Endothelial cell of umbilical vein (primary cell): ENCODE measurements at regions not wholly inside any gene's neighbourhood (a gene's known extent, or its start where the extent isn't known, plus 50 kb on each side); places are given as distances from the start of the nearest gene placed in this dataset.

ENCODE experiments used
- BruUV-seq: library from RNA; stranded (reverse); fragments of 400-500 nt; replicated peaks from 2 replicates; lab custom pipeline; 2021; lab: Mats Ljungman, UMichigan
- CTCF ChIA-PET: fragments of 300-600, 350-600 bp; sonication (Branson Sonifier 250); formaldehyde crosslinking; loops from one replicate; lab custom pipeline; 2021; ENCODE audit warnings: antibody characterized with exemption, inconsistent platforms; lab: Charles Lee
- POLR2A ChIA-PET: fragments of 300-600, 350-600 bp; sonication (Branson Sonifier 250); formaldehyde crosslinking; loops from one replicate; lab custom pipeline; 2021; ENCODE audit warnings: antibody characterized with exemption, inconsistent platforms; lab: Charles Lee
- DNase-seq: peaks from one replicate; pipeline ENCODE4 v3.0.0-alpha.2; 2011; ENCODE audit warnings: low read depth, low spot score
- FAIRE-seq: peaks from 2 replicates; lab custom pipeline; 2011; peaks lifted over from hg19 to GRCh38; lab: Jason Lieb, UNC
- H2AFZ ChIP-seq: 2 replicates; pipeline ENCODE4 v1.6.0; 2012; ENCODE audit warnings: low read depth, low read length, control low read depth, inconsistent platforms
- H3K27ac ChIP-seq: 2 replicates; pipeline ENCODE4 v1.5.1; 2011; ENCODE audit warnings: low read depth, mild to moderate bottlenecking, control low read depth, low read length, moderate library complexity; ENCODE audit not compliant: insufficient read depth
- H3K27me3 ChIP-seq, 2 experiments: 2 replicates each; pipeline versions ENCODE4 v1.6.0 to v1.6.1; 2011; ENCODE audit warnings: low read length in 2 of 2, mixed read lengths in 1 of 2; ENCODE audit not compliant: control insufficient read depth in 2 of 2, insufficient read depth in 2 of 2
- H3K36me3 ChIP-seq, 2 experiments: 2 replicates in 1 of 2; 3 replicates in 1 of 2; pipeline ENCODE4 v1.5.1; 2011; ENCODE audit warnings: low read length in 2 of 2, mild to moderate bottlenecking in 1 of 2, moderate library complexity in 1 of 2; ENCODE audit not compliant: control insufficient read depth in 2 of 2, insufficient read depth in 2 of 2; ENCODE audit errors: extremely low read depth in 1 of 2
- H3K4me1 ChIP-seq: 3 replicates; pipeline ENCODE4 v1.5.1; 2011; ENCODE audit warnings: mild to moderate bottlenecking, low read length; ENCODE audit not compliant: control insufficient read depth, insufficient read depth; ENCODE audit errors: extremely low read depth
- H3K4me2 ChIP-seq: 2 replicates; pipeline ENCODE4 v1.6.1; 2011; ENCODE audit warnings: low read length, control low read depth, mixed read lengths; ENCODE audit not compliant: insufficient read depth
- H3K4me3 ChIP-seq, 3 experiments: fragments of 200-600 bp in 1 of 3; sonication (generic), shearing (Covaris generic) in 1 of 3; replicated peaks in 1 of 3; 2 replicates each; pipeline ENCODE4 v1.5.1; 2011 to 2016; ENCODE audit warnings: control low read depth in 3 of 3, low read length in 3 of 3, mild to moderate bottlenecking in 2 of 3, inconsistent platforms in 1 of 3, low read depth in 1 of 3, moderate library complexity in 1 of 3; ENCODE audit not compliant: insufficient read depth in 1 of 3
- H3K79me2 ChIP-seq: 2 replicates; pipeline ENCODE4 v1.6.0; 2012; ENCODE audit warnings: low read length, inconsistent platforms; ENCODE audit not compliant: control insufficient read depth, insufficient read depth
- H3K9ac ChIP-seq: replicated peaks from 2 replicates; pipeline ENCODE3; 2011; ENCODE audit warnings: low read length, control low read depth; ENCODE audit not compliant: insufficient read depth; ENCODE audit errors: extremely low read depth
- H3K9me1 ChIP-seq: replicated peaks from 3 replicates; pipeline ENCODE4 v1.6.0; 2011; ENCODE audit warnings: mild to moderate bottlenecking, low read length; ENCODE audit not compliant: control insufficient read depth, insufficient read depth; ENCODE audit errors: extremely low read depth
- H3K9me3 ChIP-seq: replicated peaks from 2 replicates; pipeline ENCODE4 v1.5.1; 2012; ENCODE audit warnings: low read length, inconsistent platforms; ENCODE audit not compliant: control insufficient read depth, insufficient read depth
- H4K20me1 ChIP-seq: replicated peaks from 2 replicates; pipeline ENCODE3; 2011; ENCODE audit warnings: mild to moderate bottlenecking, low read length; ENCODE audit not compliant: control insufficient read depth, insufficient read depth; ENCODE audit errors: extremely low read depth
- EZH2 ChIP-seq: IDR thresholded peaks from 2 replicates; pipeline ENCODE4 v1.6.1; 2012; ENCODE audit warnings: borderline replicate concordance, low read depth, mild to moderate bottlenecking, moderate library complexity, low read length, inconsistent platforms; ENCODE audit not compliant: severe bottlenecking
- FOS ChIP-seq: IDR thresholded peaks from 2 replicates; pipeline ENCODE4 v1.6.1; 2011; ENCODE audit warnings: mild to moderate bottlenecking, low read length, moderate library complexity, borderline replicate concordance; ENCODE audit not compliant: insufficient read depth
- GATA2 ChIP-seq: IDR thresholded peaks from 2 replicates; pipeline ENCODE4 v1.7.0; 2011; ENCODE audit warnings: low read depth, mild to moderate bottlenecking, moderate library complexity, mixed read lengths, low read length; ENCODE audit not compliant: insufficient read length, insufficient read depth
- POLR2A ChIP-seq: IDR thresholded peaks from 2 replicates; pipeline ENCODE4 v1.6.1; 2012; ENCODE audit warnings: low read depth, mild to moderate bottlenecking, control low read depth, low read length
- POLR2AphosphoS5 ChIP-seq: IDR thresholded peaks from 2 replicates; pipeline ENCODE4 v1.6.1; 2012; ENCODE audit warnings: low read depth, mild to moderate bottlenecking, control low read depth, low read length, moderate library complexity; ENCODE audit not compliant: insufficient read depth
- dilution Hi-C: fragments of 300-500 bp; cut with MboI; formaldehyde crosslinking; loops from one replicate; pipeline ENCODE4 v1.15.0; 2019; ENCODE audit warnings: low sequenced_read_pairs; ENCODE audit not compliant: extremely low pct_ligation_motif_present
- intact Hi-C: fragments of 100-400 bp; cut with micrococcal nuclease; formaldehyde crosslinking; loops from one replicate; pipeline ENCODE4 v1.10.0; 2022
- TF ChIP-seq, protein P1 (sequence below), 2 donors: IDR thresholded peaks; 1 replicate in 1 of 2; 2 replicates in 1 of 2; pipeline ENCODE4 v1.5.1; 2011; ENCODE audit warnings: low read length in 2 of 2, mild to moderate bottlenecking in 2 of 2, moderate library complexity in 2 of 2, control low read depth in 1 of 2, inconsistent platforms in 1 of 2, low read depth in 1 of 2; ENCODE audit not compliant: insufficient read depth in 1 of 2; ENCODE audit errors: extremely low read depth in 1 of 2
- TF ChIP-seq, protein P2 (sequence below): IDR thresholded peaks from 2 replicates; pipeline ENCODE4 v1.6.1; 2011; ENCODE audit not compliant: insufficient read depth, insufficient read length

DNA sequence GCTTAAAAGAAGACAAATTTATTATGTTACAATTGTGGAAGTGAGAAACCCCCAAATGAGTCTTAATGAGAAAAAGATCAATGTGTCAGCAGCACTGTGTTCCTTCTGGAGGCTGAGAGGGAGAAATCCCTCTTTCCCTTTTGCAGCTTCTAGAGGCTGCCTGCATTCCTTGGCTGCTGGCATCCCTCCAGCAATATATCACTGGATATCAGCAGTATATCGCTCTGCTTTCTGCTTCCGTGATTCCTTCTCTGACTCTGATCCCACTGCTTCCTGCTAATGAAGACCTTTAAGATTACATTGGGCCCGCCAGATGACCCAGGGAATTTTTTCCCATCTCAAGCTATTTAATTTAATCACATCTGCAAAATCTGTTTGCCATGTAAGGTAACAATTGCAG is 1008.0 kb downstream of the RAPGEF2 start:
- ChIA-PET POLR2A (no interaction called here), CTCF (no interaction called here)
- Histone ChIP-seq H3K9ac (no peak overlapping the region), H3K9me1 (no peaks in the 10 kb centered on the region), H3K4me3 (no peak overlapping the region), H3K27me3 (no peaks in the 10 kb centered on the region), H3K9me3 (peaks cover 2% of the 10 kb centered on the region), H3K4me2 (no peak overlapping the region), H3K79me2 (no peaks in the 10 kb centered on the region), H3K36me3 (no peaks in the 10 kb centered on the region), H3K27ac (no peak overlapping the region), H2AFZ (no peak overlapping the region), H4K20me1 (no peaks in the 10 kb centered on the region), H3K4me1 (no peaks in the 10 kb centered on the region)
- DNase-seq (no peak), FAIRE-seq (no peak)
- dilution Hi-C loops (no loop called here), intact Hi-C loops (no loop called here)
- no peak for TF ChIP-seq GATA2
- TF ChIP-seq, protein P1, sequence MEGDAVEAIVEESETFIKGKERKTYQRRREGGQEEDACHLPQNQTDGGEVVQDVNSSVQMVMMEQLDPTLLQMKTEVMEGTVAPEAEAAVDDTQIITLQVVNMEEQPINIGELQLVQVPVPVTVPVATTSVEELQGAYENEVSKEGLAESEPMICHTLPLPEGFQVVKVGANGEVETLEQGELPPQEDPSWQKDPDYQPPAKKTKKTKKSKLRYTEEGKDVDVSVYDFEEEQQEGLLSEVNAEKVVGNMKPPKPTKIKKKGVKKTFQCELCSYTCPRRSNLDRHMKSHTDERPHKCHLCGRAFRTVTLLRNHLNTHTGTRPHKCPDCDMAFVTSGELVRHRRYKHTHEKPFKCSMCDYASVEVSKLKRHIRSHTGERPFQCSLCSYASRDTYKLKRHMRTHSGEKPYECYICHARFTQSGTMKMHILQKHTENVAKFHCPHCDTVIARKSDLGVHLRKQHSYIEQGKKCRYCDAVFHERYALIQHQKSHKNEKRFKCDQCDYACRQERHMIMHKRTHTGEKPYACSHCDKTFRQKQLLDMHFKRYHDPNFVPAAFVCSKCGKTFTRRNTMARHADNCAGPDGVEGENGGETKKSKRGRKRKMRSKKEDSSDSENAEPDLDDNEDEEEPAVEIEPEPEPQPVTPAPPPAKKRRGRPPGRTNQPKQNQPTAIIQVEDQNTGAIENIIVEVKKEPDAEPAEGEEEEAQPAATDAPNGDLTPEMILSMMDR (IDR thresholded peaks at IDR 0.05; ENCODE audit: extremely low read depth in 1 of 2, insufficient read depth in 1 of 2, low read depth in 1 of 2, low read length in 2 of 2), result no peak
- TF ChIP-seq POLR2A, result no peak
- TF ChIP-seq EZH2, result no peak
- no peak for TF ChIP-seq POLR2AphosphoS5
- TF ChIP-seq, protein P2, sequence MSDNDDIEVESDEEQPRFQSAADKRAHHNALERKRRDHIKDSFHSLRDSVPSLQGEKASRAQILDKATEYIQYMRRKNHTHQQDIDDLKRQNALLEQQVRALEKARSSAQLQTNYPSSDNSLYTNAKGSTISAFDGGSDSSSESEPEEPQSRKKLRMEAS, result no peak
- no peak for TF ChIP-seq FOS
- BruUV-seq, result no TSS peak
